Activated naive CD8-positive, alpha-beta T cell treated with anti-CD3 and anti-CD28 coated beads, Interleukin-2, amount 10 ng/mL, durations not matched to agents 7 days and 5 days (primary cell): ENCODE measurements at regions not wholly inside any gene's neighbourhood (a gene's known extent, or its start where the extent isn't known, plus 50 kb on each side); places are given as distances from the start of the nearest gene placed in this dataset.

Experiments used
- ATAC-seq: fragments of 150-1000 bp; cut with Tn5 transposase; one replicate; pipeline ENCODE4 v1.10.0; 2021; ENCODE audit warnings: low read depth, moderate library complexity
- POLR2A ChIA-PET: fragments of 350-600 bp; sonication (Branson Sonifier 250); formaldehyde crosslinking; loops from one replicate; lab custom pipeline; 2021; ENCODE audit warnings: antibody characterized with exemption; lab: Charles Lee
- DNase-seq: peaks from one replicate; pipeline ENCODE4 v3.0.0; 2021
- H3K27ac Mint-ChIP-seq: one replicate; pipeline ENCODE4 v1.8.0; 2022; ENCODE audit warnings: mild to moderate bottlenecking, mixed read lengths
- H3K27me3 Mint-ChIP-seq: one replicate; pipeline ENCODE4 v1.8.0; 2022; ENCODE audit warnings: mild to moderate bottlenecking, moderate library complexity, mixed read lengths
- H3K36me3 Mint-ChIP-seq: one replicate; pipeline ENCODE4 v1.8.0; 2021; ENCODE audit warnings: mild to moderate bottlenecking, mixed read lengths
- H3K4me1 Mint-ChIP-seq: one replicate; pipeline ENCODE4 v1.8.0; 2021; ENCODE audit warnings: mixed read lengths
- H3K4me3 Mint-ChIP-seq: one replicate; pipeline ENCODE4 v1.8.0; 2022; ENCODE audit warnings: mild to moderate bottlenecking, moderate library complexity, mixed read lengths
- H3K9me3 Mint-ChIP-seq: one replicate; pipeline ENCODE4 v1.8.0; 2021; ENCODE audit warnings: mixed read lengths

- peaks cover 11% of the 10 kb centered on the region for H3K27me3 Mint-ChIP-seq
- no peaks in the 10 kb centered on the region for H3K9me3 Mint-ChIP-seq
- ATAC-seq (no peak), DNase-seq (no peak)
- no peaks in the 10 kb centered on the region for H3K36me3 Mint-ChIP-seq
- no peaks in the 10 kb centered on the region for H3K4me1 Mint-ChIP-seq
- POLR2A ChIA-PET = no interaction called here
- H3K4me3 Mint-ChIP-seq = no peak overlapping the region
- H3K27ac Mint-ChIP-seq = no peak overlapping the region
Observed at GRCh38 chr18:8974696-8975095, 127.8 kb upstream of the NDUFV2 start.

GRCh38 chr18:8975624-8976023, 126.9 kb upstream of the NDUFV2 start:
- no peaks in the 10 kb centered on the region for H3K4me1 Mint-ChIP-seq
- POLR2A ChIA-PET = no interaction called here
- H3K4me3 Mint-ChIP-seq = no peak overlapping the region
- no peak for DNase-seq
- no peak overlapping the region for H3K27ac Mint-ChIP-seq
- H3K36me3 Mint-ChIP-seq = no peaks in the 10 kb centered on the region
- peaks cover 12% of the 10 kb centered on the region for H3K27me3 Mint-ChIP-seq
- no peak for ATAC-seq
- no peaks in the 10 kb centered on the region for H3K9me3 Mint-ChIP-seq

GRCh38 chr18:8976606-8977005, 125.9 kb upstream of the NDUFV2 start:
- Mint-ChIP-seq H3K36me3 (no peaks in the 10 kb centered on the region), H3K4me1 (no peaks in the 10 kb centered on the region), H3K27ac (no peak overlapping the region), H3K4me3 (no peak overlapping the region), H3K27me3 (peaks cover 12% of the 10 kb centered on the region), H3K9me3 (no peaks in the 10 kb centered on the region)
- POLR2A ChIA-PET = no interaction called here
- DNase-seq (no peak), ATAC-seq (no peak)

GRCh38 chr18:8977166-8977565, 125.3 kb upstream of the NDUFV2 start:
- Mint-ChIP-seq H3K4me1 (no peaks in the 10 kb centered on the region), H3K4me3 (no peak overlapping the region), H3K27me3 (peaks cover 12% of the 10 kb centered on the region), H3K27ac (no peak overlapping the region), H3K9me3 (no peaks in the 10 kb centered on the region), H3K36me3 (no peaks in the 10 kb centered on the region)
- POLR2A ChIA-PET = no interaction called here
- DNase-seq (no peak), ATAC-seq (no peak)

GRCh38 chr18:8977701-8978100, 124.8 kb upstream of the NDUFV2 start:
- POLR2A ChIA-PET = no interaction called here
- Mint-ChIP-seq H3K9me3 (no peaks in the 10 kb centered on the region), H3K27ac (no peak overlapping the region), H3K27me3 (peaks cover 12% of the 10 kb centered on the region), H3K4me1 (no peaks in the 10 kb centered on the region), H3K36me3 (no peaks in the 10 kb centered on the region), H3K4me3 (no peak overlapping the region)
- ATAC-seq (no peak), DNase-seq (no peak)

GRCh38 chr18:8978394-8978793, 124.1 kb upstream of the NDUFV2 start:
- POLR2A ChIA-PET = no interaction called here
- H3K27me3 Mint-ChIP-seq = peaks cover 12% of the 10 kb centered on the region

GRCh38 chr18:8979258-8979988, 123.1 kb upstream of the NDUFV2 start:
- Mint-ChIP-seq H3K27me3 (peaks cover 3% of the 10 kb centered on the region), H3K9me3 (no peaks in the 10 kb centered on the region), H3K4me1 (no peaks in the 10 kb centered on the region), H3K27ac (no peak overlapping the region), H3K36me3 (no peaks in the 10 kb centered on the region), H3K4me3 (no peak overlapping the region)
- DNase-seq (no peak), ATAC-seq (no peak)
- POLR2A ChIA-PET = no interaction called here

More at GRCh38 chr18:8978394-8978793, 124.1 kb upstream of the NDUFV2 start:
- H3K27ac Mint-ChIP-seq = no peak overlapping the region
- ATAC-seq (no peak), DNase-seq (no peak)
- H3K4me3 Mint-ChIP-seq = no peak overlapping the region
- H3K36me3 Mint-ChIP-seq = no peaks in the 10 kb centered on the region
- no peaks in the 10 kb centered on the region for H3K9me3 Mint-ChIP-seq
- no peaks in the 10 kb centered on the region for H3K4me1 Mint-ChIP-seq

GRCh38 chr18:8980496-8980895, 122.0 kb upstream of the NDUFV2 start:
- no peak overlapping the region for H3K4me3 Mint-ChIP-seq
- no peaks in the 10 kb centered on the region for H3K36me3 Mint-ChIP-seq
- no peak for ATAC-seq
- no peaks in the 10 kb centered on the region for H3K9me3 Mint-ChIP-seq
- H3K4me1 Mint-ChIP-seq = no peaks in the 10 kb centered on the region
- H3K27me3 Mint-ChIP-seq = peaks cover 2% of the 10 kb centered on the region
- POLR2A ChIA-PET = no interaction called here
- DNase-seq = no peak
- no peak overlapping the region for H3K27ac Mint-ChIP-seq

GRCh38 chr18:8980918-8981317, 121.6 kb upstream of the NDUFV2 start:
- H3K9me3 Mint-ChIP-seq = no peaks in the 10 kb centered on the region
- no peak for DNase-seq

GRCh38 chr18:8982416-8983183, 119.9 kb upstream of the NDUFV2 start:
- peaks cover 6% of the 10 kb centered on the region for H3K27me3 Mint-ChIP-seq
- H3K9me3 Mint-ChIP-seq = no peaks in the 10 kb centered on the region
- H3K36me3 Mint-ChIP-seq = no peaks in the 10 kb centered on the region
- POLR2A ChIA-PET = no interaction called here
- H3K27ac Mint-ChIP-seq = no peak overlapping the region
- ATAC-seq (no peak), DNase-seq (no peak)
- no peak overlapping the region for H3K4me3 Mint-ChIP-seq
- H3K4me1 Mint-ChIP-seq = peaks cover 2% of the 10 kb centered on the region

More at GRCh38 chr18:8980918-8981317, 121.6 kb upstream of the NDUFV2 start:
- no peak for ATAC-seq
- H3K36me3 Mint-ChIP-seq = no peaks in the 10 kb centered on the region
- POLR2A ChIA-PET = no interaction called here
- no peaks in the 10 kb centered on the region for H3K4me1 Mint-ChIP-seq
- H3K27me3 Mint-ChIP-seq = peaks cover 6% of the 10 kb centered on the region
- H3K4me3 Mint-ChIP-seq = no peak overlapping the region
- no peak overlapping the region for H3K27ac Mint-ChIP-seq

- peaks cover 6% of the 10 kb centered on the region for H3K27me3 Mint-ChIP-seq
- DNase-seq = no peak
- H3K4me3 Mint-ChIP-seq = no peak overlapping the region
- POLR2A ChIA-PET = no interaction called here
- peaks cover 2% of the 10 kb centered on the region for H3K4me1 Mint-ChIP-seq
- no peak for ATAC-seq
- H3K36me3 Mint-ChIP-seq = no peaks in the 10 kb centered on the region
- no peak overlapping the region for H3K27ac Mint-ChIP-seq
- H3K9me3 Mint-ChIP-seq = no peaks in the 10 kb centered on the region
Observed at GRCh38 chr18:8983195-8983594, 119.3 kb upstream of the NDUFV2 start.

- H3K4me3 Mint-ChIP-seq = no peak overlapping the region
- ATAC-seq (no peak), DNase-seq (no peak)
- peaks cover 2% of the 10 kb centered on the region for H3K4me1 Mint-ChIP-seq
- no peak overlapping the region for H3K27ac Mint-ChIP-seq
- no peaks in the 10 kb centered on the region for H3K36me3 Mint-ChIP-seq
- H3K9me3 Mint-ChIP-seq = no peaks in the 10 kb centered on the region
- peaks cover 6% of the 10 kb centered on the region for H3K27me3 Mint-ChIP-seq
- POLR2A ChIA-PET = no interaction called here
Observed at GRCh38 chr18:8984131-8984721, 118.3 kb upstream of the NDUFV2 start.

- no peak for ATAC-seq
- Mint-ChIP-seq H3K4me1 (peaks cover 2% of the 10 kb centered on the region), H3K27ac (no peak overlapping the region), H3K36me3 (no peaks in the 10 kb centered on the region), H3K4me3 (no peak overlapping the region), H3K9me3 (no peaks in the 10 kb centered on the region), H3K27me3 (peaks cover 4% of the 10 kb centered on the region)
- DNase-seq = no peak
- POLR2A ChIA-PET = interaction anchor here (0.7 kb wide), 1 partner anchor 378 kb away, joined by 3 read pairs; the partner anchor contains the start of gene RAB12
Observed at GRCh38 chr18:8987241-8987640, 115.3 kb upstream of the NDUFV2 start.
